GM06990 (cell line): ENCODE measurements at regions not wholly inside any gene's neighbourhood (a gene's known extent, or its start where the extent isn't known, plus 50 kb on each side); places are given as distances from the start of the nearest gene placed in this dataset.

Experiments
- DNase-seq: peaks from one replicate; pipeline ENCODE4 v3.0.0-alpha.2; 2011; ENCODE audit not compliant: insufficient read length; ENCODE audit errors: extremely low read depth
- H3K27me3 ChIP-seq: replicated peaks from 2 replicates; pipeline ENCODE4 v1.6.0; 2011; ENCODE audit warnings: low read length; ENCODE audit not compliant: control insufficient read depth, insufficient read depth
- H3K36me3 ChIP-seq: 2 replicates; pipeline ENCODE4 v1.5.1; 2011; ENCODE audit warnings: low read length; ENCODE audit not compliant: control insufficient read depth, insufficient read depth
- H3K4me3 ChIP-seq: replicated peaks from 2 replicates; pipeline ENCODE4 v1.5.1; 2011; ENCODE audit warnings: low read depth, mild to moderate bottlenecking, control low read depth, low read length
- TF ChIP-seq, protein P1 (sequence below): IDR thresholded peaks from 2 replicates; pipeline ENCODE4 v1.5.1; 2011; ENCODE audit warnings: low read length, control low read depth, mild to moderate bottlenecking, inconsistent platforms; ENCODE audit not compliant: insufficient read depth, poor library complexity, severe bottlenecking

DNA sequence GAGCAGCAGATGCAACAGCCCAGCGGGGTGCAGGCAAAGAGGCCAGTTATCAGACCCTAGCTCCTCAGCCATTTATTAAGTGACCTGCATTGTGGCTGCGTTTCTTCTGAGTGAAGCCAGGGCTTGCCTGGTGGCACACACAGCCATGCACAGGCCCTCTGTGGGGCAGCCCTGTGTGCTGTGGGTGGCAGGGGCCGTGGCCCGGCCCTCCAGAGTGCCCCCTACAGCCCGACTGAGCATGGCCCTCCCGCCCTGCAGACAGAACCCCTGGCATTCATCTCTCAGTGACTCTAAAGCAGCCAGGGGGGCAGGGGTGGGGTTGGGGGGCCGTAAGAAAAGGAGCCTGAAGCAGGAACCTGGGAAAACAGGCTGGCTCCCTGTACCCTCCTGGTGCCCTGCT is 226.0 kb upstream of the PWP1 start:
- no peaks in the 10 kb centered on the region for H3K27me3 ChIP-seq
- TF ChIP-seq, protein P1, sequence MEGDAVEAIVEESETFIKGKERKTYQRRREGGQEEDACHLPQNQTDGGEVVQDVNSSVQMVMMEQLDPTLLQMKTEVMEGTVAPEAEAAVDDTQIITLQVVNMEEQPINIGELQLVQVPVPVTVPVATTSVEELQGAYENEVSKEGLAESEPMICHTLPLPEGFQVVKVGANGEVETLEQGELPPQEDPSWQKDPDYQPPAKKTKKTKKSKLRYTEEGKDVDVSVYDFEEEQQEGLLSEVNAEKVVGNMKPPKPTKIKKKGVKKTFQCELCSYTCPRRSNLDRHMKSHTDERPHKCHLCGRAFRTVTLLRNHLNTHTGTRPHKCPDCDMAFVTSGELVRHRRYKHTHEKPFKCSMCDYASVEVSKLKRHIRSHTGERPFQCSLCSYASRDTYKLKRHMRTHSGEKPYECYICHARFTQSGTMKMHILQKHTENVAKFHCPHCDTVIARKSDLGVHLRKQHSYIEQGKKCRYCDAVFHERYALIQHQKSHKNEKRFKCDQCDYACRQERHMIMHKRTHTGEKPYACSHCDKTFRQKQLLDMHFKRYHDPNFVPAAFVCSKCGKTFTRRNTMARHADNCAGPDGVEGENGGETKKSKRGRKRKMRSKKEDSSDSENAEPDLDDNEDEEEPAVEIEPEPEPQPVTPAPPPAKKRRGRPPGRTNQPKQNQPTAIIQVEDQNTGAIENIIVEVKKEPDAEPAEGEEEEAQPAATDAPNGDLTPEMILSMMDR, result no peak
- DNase-seq, result no peak

DNA sequence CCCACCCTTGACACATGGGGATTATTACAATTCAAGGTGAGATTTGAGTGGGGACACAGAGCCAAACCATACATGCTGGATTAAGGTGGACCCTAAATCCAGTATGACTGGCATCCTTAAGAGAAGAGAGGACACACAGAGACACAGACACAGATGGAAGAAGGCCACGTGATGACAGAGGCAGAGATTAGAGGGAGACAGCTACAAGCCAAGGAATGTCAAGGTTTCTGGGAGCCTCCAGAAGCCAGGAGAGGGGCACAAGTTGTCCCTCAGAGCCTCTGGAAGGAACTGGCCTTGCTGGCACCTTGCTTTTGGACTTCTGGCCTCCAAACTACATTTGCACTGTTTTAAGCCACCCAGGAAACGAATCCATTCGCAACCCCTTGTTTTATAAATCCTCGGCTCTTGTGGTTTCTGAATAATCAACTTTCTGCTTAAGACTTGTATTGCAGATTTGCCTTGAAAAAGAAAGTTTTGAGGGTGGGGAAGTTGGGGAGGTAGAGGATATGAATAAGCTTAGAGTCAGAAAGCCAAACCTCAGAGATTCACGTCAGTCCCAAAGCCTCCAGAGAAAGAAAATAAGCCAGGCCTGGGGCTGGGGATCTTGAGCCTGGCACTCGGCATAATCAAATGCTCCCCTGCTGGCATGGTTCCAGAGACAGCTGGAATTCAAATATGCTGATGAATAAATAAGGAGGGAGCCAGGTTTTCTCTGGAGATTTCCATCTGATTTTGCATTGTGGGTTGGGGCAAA is 224.2 kb upstream of the PWP1 start:
- Histone ChIP-seq H3K27me3 (no peaks in the 10 kb centered on the region), H3K36me3 (no peaks in the 10 kb centered on the region), H3K4me3 (no peak overlapping the region)
- no peak for DNase-seq
- TF ChIP-seq, protein P1, result no peak

More for the DNA sequence above, 226.0 kb upstream of the PWP1 start:
- H3K36me3 ChIP-seq, result no peaks in the 10 kb centered on the region
- no peak overlapping the region for H3K4me3 ChIP-seq

DNA sequence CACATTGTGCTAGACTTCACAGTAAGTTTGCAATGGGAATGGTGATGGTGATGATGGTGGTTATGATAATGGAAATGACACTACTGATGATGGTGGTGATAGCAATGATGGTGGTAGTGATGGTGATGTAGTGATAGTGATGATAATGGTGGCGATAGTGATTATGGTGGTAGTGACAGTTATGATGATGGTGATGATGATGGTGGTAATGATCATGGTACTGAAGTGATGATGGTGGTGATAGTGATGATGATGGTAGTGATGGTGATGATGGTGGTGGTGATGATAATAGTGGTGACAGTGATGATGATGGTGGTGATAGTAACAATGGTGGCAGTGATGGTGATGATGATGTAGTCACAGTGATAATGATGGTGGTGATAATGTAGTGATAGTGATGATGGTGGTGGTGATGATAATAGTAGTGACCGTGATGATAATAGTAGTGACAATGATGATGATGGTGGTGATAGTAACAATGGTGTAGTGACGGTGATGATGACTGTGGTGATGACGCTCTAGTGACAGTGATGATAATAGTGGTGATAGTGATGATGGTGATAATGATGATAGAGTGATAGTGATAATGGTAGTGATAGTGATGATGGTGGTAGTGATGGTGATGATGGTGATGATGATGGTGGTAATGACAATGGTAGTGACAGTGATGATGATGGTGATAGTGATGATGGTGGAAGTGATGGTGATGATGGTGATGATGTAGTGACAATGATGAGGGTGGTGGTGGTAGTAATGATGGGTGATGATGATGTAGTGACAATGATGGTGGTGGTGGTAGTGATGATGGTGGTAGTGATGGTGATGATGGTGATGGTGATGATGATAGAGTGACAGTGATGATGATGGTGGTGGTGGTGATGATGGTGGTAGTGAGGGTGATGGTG is 222.9 kb upstream of the PWP1 start:
- Histone ChIP-seq H3K27me3 (no peaks in the 10 kb centered on the region), H3K4me3 (no peak overlapping the region), H3K36me3 (no peaks in the 10 kb centered on the region)
- TF ChIP-seq, protein P1, result no peak
- no peak for DNase-seq

DNA sequence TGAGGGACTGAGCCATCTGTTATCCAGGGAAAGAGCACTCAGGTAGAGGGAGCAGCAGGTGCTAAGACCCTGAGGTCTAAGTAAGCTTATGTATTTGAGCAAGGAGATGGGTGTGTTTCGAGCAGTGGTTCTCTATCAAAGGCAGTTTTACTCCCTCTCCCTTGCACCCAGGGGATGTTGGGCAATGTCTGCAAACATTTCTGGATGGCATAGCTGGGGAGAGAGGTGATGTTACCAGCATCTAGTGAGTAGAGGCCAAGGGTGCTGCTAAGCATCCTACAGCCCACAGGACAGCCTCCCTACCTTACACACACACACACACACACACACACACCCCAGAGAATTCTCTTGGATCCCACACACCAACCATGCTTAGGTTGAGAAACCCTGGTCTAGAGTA is 221.0 kb upstream of the PWP1 start:
- Histone ChIP-seq H3K27me3 (no peaks in the 10 kb centered on the region; the same call in 1 of the 2 replicates), H3K36me3 (no peaks in the 10 kb centered on the region), H3K4me3 (no peak overlapping the region)
- TF ChIP-seq, protein P1, result no peak
- no peak for DNase-seq

DNA sequence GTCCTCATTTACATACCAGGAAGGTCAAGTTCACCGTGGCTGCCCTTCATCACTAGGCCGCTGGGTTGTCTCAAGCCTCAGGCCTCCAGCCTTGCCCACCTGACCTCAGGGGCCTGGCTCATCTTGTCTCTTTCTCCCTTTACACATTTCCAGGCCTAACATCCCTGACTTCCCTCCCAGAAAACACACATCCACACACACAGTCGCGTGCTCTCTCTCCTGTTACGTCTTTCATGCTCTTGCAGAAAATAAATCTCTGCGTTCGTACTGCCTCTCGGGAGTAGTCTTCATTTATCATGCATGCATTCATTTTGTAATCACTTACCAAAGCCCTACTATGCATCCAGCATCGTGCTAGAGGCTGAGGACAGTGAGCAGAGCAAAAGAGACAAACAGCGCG is 220.0 kb upstream of the PWP1 start:
- TF ChIP-seq, protein P1, result no peak
- DNase-seq, result no peak

More for the DNA sequence above, 220.0 kb upstream of the PWP1 start:
- no peak overlapping the region for H3K4me3 ChIP-seq
- H3K27me3 ChIP-seq, result no peaks in the 10 kb centered on the region; the same call in 1 of the 2 replicates
- H3K36me3 ChIP-seq, result no peaks in the 10 kb centered on the region
